C4-2B (cell line): ENCODE measurements at regions not wholly inside any gene's neighbourhood (a gene's known extent, or its start where the extent isn't known, plus 50 kb on each side); places are given as distances from the start of the nearest gene placed in this dataset.

ENCODE experiments used
- H3K27ac ChIP-seq: fragments of 450-650 bp; 2 replicates; pipeline ENCODE4 v1.5.1; 2017
- CTCF ChIP-seq: fragments of 450-650 bp; conservative IDR thresholded peaks from 2 replicates; pipeline ENCODE4 v1.5.1; 2017; ENCODE audit warnings: mild to moderate bottlenecking
- ZFX ChIP-seq: fragments of 450-650 bp; IDR thresholded peaks from 2 replicates; pipeline ENCODE4 v1.6.1; 2017

- no peak overlapping the region for H3K27ac ChIP-seq
- no peak for TF ChIP-seq ZFX
- no peak for TF ChIP-seq CTCF
These were observed 108.5 kb downstream of the HMX1 start for GRCh38 chr4:8762951-8763735.

- TF ChIP-seq CTCF: no peak
- no peak for TF ChIP-seq ZFX
These were observed 109.3 kb downstream of the HMX1 start for GRCh38 chr4:8762356-8762755.

GRCh38 chr4:8761824-8762205 lies 109.8 kb downstream of the HMX1 start:
- TF ChIP-seq ZFX: no peak
- TF ChIP-seq CTCF: no peak
- H3K27ac ChIP-seq: 0 out of 2 replicates have a peak overlapping the region, but pooled peaks have one; percentile 4

More at GRCh38 chr4:8762356-8762755, 109.3 kb downstream of the HMX1 start:
- no peak overlapping the region for H3K27ac ChIP-seq

GRCh38 chr4:8761167-8761823 lies 110.3 kb downstream of the HMX1 start:
- H3K27ac ChIP-seq: 0 out of 2 replicates have a peak overlapping the region, but pooled peaks have one; percentile 4
- TF ChIP-seq ZFX (no peak), CTCF (no peak)

- TF ChIP-seq CTCF (no peak), ZFX (no peak)
- H3K27ac ChIP-seq: no peak overlapping the region
These were observed 111.1 kb downstream of the HMX1 start for GRCh38 chr4:8760561-8760960.

- TF ChIP-seq CTCF: no peak
- no peak for TF ChIP-seq ZFX
These were observed 111.7 kb downstream of the HMX1 start for GRCh38 chr4:8759987-8760386.

GRCh38 chr4:8756816-8757215 lies 114.8 kb downstream of the HMX1 start:
- TF ChIP-seq CTCF (no peak), ZFX (no peak)

More at GRCh38 chr4:8759987-8760386, 111.7 kb downstream of the HMX1 start:
- H3K27ac ChIP-seq: no peak overlapping the region

More at GRCh38 chr4:8756816-8757215, 114.8 kb downstream of the HMX1 start:
- H3K27ac ChIP-seq: no peak overlapping the region
